ENCODE measurements at regions not wholly inside any gene's neighbourhood (a gene's known extent, or its start where the extent isn't known, plus 50 kb on each side); places are given as distances from the start of the nearest gene placed in this dataset.
"Not testable (repeated sequence)": the region's sequence is repeated elsewhere in the genome, so short reads cannot be mapped to it uniquely, and the experiment has no call there.

DNA sequence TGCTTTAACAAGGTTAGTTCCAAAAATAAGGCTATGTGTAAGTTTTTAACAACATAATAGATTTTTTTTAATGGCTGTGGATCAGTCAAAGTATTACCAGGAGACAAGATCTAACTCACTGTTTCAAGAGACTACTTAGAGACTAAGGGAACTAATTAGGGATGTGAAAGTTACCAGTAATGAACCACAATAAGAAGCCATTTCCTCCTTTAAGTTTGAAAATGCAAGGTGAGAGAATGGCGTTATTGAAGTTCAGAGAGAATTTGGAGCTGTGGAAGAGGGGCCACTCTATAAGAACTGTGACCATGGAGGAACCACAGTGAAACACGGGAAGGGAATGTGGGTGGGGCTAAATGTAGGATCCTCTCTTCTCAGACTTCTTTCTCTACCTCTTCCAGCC, 624.2 kb downstream of the GLUD2 start:
- no CpG with 5 or more reads among the region's 2 CpGs for WGBS (ENCODE audit: insufficient coverage)

DNA sequence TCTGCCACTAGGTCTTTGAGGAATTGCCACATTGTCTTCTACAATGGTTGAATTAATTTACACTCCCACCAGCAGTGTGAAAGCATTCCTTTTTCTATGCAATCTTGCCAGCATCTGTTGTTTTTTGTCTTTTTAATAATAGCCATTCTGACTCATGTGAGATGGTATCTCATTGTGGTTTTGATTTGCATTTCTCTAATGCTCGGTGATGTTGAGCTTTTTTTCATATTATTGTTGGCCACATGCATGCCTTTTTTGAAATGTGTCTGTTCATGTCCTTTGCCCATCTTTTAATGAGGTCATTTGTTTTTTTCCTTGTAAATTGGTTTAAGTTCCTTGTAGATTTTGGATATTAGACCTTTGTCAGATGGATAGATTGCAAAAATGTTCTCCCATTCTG, 661.8 kb downstream of the GLUD2 start:
- H3K4me2 ChIP-seq (replicated peaks; ENCODE audit: extremely low read depth, low read length, poor library complexity, severe bottlenecking); H3K27ac ChIP-seq (ENCODE audit: low read depth in 1 of 2, low read length in 2 of 2); DNase-seq; H3K9ac ChIP-seq (ENCODE audit: insufficient read depth, low read length, poor library complexity, severe bottlenecking); H3K9me3 ChIP-seq (replicated peaks in 1 of 2; ENCODE audit: control insufficient read depth in 1 of 2, insufficient read depth in 1 of 2, low read length in 2 of 2); H2AFZ ChIP-seq (ENCODE audit: insufficient read depth, low read depth, low read length, poor library complexity, severe bottlenecking); H3K36me3 ChIP-seq (replicated peaks in 1 of 2; ENCODE audit: control insufficient read depth in 1 of 2, insufficient read depth in 2 of 2, low read length in 2 of 2); H3K27ac Mint-ChIP-seq; H3K4me3 Mint-ChIP-seq; H3K4me1 ChIP-seq (ENCODE audit: control insufficient read depth in 1 of 2, insufficient read depth in 2 of 2, low read length in 2 of 2); intact Hi-C loops (cut with micrococcal nuclease); H3K4me1 Mint-ChIP-seq; H3K27me3 ChIP-seq (ENCODE audit: control insufficient read depth in 2 of 2, insufficient read depth in 2 of 2, low read length in 2 of 2); H3K27me3 Mint-ChIP-seq (ENCODE audit: low read depth in 3 of 3); H3K36me3 Mint-ChIP-seq; H3K79me2 ChIP-seq (ENCODE audit: insufficient read depth, low read length); H4K20me1 ChIP-seq (ENCODE audit: insufficient read depth, low read length); H3K4me3 ChIP-seq (replicated peaks in 1 of 3; ENCODE audit: low read depth in 2 of 3, low read length in 3 of 3): not testable (repeated sequence)
- H3K9me3 Mint-ChIP-seq = peaks cover 0 to 11% (median 2%) of the 10 kb centered on the region in 7 donors
- WGBS (ENCODE audit: insufficient coverage) = no CpG with 5 or more reads among the region's 1 CpG

More for the DNA sequence above, 624.2 kb downstream of the GLUD2 start:
- H3K4me3 Mint-ChIP-seq = no peak overlapping the region
- intact Hi-C loops (cut with micrococcal nuclease) = no loop called here
- H3K4me3 ChIP-seq (replicated peaks in 1 of 3; ENCODE audit: low read depth in 2 of 3, low read length in 3 of 3) = no peak overlapping the region
- peaks cover 11% of the 10 kb centered on the region for H3K4me1 Mint-ChIP-seq
- no peak for DNase-seq
- TF ChIP-seq, protein P1, sequence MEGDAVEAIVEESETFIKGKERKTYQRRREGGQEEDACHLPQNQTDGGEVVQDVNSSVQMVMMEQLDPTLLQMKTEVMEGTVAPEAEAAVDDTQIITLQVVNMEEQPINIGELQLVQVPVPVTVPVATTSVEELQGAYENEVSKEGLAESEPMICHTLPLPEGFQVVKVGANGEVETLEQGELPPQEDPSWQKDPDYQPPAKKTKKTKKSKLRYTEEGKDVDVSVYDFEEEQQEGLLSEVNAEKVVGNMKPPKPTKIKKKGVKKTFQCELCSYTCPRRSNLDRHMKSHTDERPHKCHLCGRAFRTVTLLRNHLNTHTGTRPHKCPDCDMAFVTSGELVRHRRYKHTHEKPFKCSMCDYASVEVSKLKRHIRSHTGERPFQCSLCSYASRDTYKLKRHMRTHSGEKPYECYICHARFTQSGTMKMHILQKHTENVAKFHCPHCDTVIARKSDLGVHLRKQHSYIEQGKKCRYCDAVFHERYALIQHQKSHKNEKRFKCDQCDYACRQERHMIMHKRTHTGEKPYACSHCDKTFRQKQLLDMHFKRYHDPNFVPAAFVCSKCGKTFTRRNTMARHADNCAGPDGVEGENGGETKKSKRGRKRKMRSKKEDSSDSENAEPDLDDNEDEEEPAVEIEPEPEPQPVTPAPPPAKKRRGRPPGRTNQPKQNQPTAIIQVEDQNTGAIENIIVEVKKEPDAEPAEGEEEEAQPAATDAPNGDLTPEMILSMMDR (IDR thresholded peaks at IDR 0.05) = no peak
- H3K36me3 ChIP-seq (replicated peaks in 1 of 2; ENCODE audit: control insufficient read depth in 1 of 2, insufficient read depth in 2 of 2, low read length in 2 of 2) = no peaks in the 10 kb centered on the region
- peak overlapping the region; percentile 17 for H2AFZ ChIP-seq (ENCODE audit: insufficient read depth, low read depth, low read length, poor library complexity, severe bottlenecking)
- peaks cover 4 to 14% of the 10 kb centered on the region in 2 donors for H3K9me3 ChIP-seq (replicated peaks in 1 of 2; ENCODE audit: control insufficient read depth in 1 of 2, insufficient read depth in 1 of 2, low read length in 2 of 2)
- no peak overlapping the region for H3K4me2 ChIP-seq (replicated peaks; ENCODE audit: extremely low read depth, low read length, poor library complexity, severe bottlenecking)
- H3K9me3 Mint-ChIP-seq = peaks cover 2 to 24% (median 7%) of the 10 kb centered on the region in 7 donors
- H3K27ac ChIP-seq (ENCODE audit: low read depth in 1 of 2, low read length in 2 of 2) = no peak overlapping the region
- no peaks in the 10 kb centered on the region for H3K4me1 ChIP-seq (ENCODE audit: control insufficient read depth in 1 of 2, insufficient read depth in 2 of 2, low read length in 2 of 2)
- no peak overlapping the region for H3K27ac Mint-ChIP-seq
- H3K79me2 ChIP-seq (ENCODE audit: insufficient read depth, low read length) = no peaks in the 10 kb centered on the region
- H3K27me3 Mint-ChIP-seq (ENCODE audit: low read depth in 3 of 3) = peaks cover 0 to 3% (median 0%) of the 10 kb centered on the region in 3 donors
- H3K9ac ChIP-seq (ENCODE audit: insufficient read depth, low read length, poor library complexity, severe bottlenecking) = no peak overlapping the region
- no peaks in the 10 kb centered on the region for H3K27me3 ChIP-seq (ENCODE audit: control insufficient read depth in 2 of 2, insufficient read depth in 2 of 2, low read length in 2 of 2)
- H3K36me3 Mint-ChIP-seq = no peaks in the 10 kb centered on the region
- no peaks in the 10 kb centered on the region for H4K20me1 ChIP-seq (ENCODE audit: insufficient read depth, low read length)

Measured in CD14-positive monocyte (primary cell).